ENCODE measurements at regions not wholly inside any gene's neighbourhood (a gene's known extent, or its start where the extent isn't known, plus 50 kb on each side); places are given as distances from the start of the nearest gene placed in this dataset.

- H3K9me2 ChIP-seq (replicated peaks; ENCODE audit: insufficient read depth, low read length), result no peaks in the 10 kb centered on the region
- H3K27me3 ChIP-seq (ENCODE audit: low read length), result no peaks in the 10 kb centered on the region
- no peak overlapping the region for H3K4me3 ChIP-seq (ENCODE audit: low read length)
- no peaks in the 10 kb centered on the region for H3K9me3 ChIP-seq (ENCODE audit: low read length)
- H3K4me2 ChIP-seq (ENCODE audit: low read depth, low read length, poor library complexity, severe bottlenecking), result no peak overlapping the region
- H4K20me1 ChIP-seq (ENCODE audit: insufficient read depth, low read depth, low read length), result peaks cover 4% of the 10 kb centered on the region; the same call in 1 of the 2 replicates
- H3K79me2 ChIP-seq (ENCODE audit: low read length), result peaks cover 13% of the 10 kb centered on the region; the same call in 1 of the 2 replicates
- H2AFZ ChIP-seq (ENCODE audit: low read length), result no peak overlapping the region
- H3K27ac ChIP-seq (ENCODE audit: low read length), result no peak overlapping the region
- DNase-seq, result no peak
- H3K9ac ChIP-seq (ENCODE audit: low read length), result no peak overlapping the region
- no peaks in the 10 kb centered on the region for H3K36me3 ChIP-seq (ENCODE audit: insufficient read depth, low read length)
- H3K4me1 ChIP-seq (ENCODE audit: low read length), result no peaks in the 10 kb centered on the region
Measured at GRCh38 chr12:124407074-124407473, 112.2 kb downstream of the RFLNA start.

DNA sequence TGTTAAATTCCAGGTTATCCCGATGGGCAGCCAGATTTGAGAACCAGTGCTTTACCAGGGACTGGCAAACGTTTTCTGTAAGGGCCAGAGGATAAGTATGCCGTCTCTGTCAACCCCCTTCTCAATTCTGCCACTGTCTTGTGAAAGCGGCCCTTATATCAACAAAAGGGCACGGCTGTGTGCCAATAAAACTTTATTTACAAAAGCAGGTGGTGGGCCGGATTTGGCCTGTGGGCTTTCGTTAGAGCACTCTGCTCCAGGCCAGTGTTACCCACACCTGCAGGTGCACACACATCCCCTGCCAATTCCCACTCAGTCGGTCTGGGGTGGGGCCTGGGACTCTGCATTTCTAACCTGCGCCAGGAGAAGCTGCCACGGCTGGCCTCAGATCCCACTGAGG, 111.2 kb downstream of the RFLNA start:
- Histone ChIP-seq H3K36me3 (ENCODE audit: insufficient read depth, low read length) (no peaks in the 10 kb centered on the region), H3K4me2 (ENCODE audit: low read depth, low read length, poor library complexity, severe bottlenecking) (no peak overlapping the region), H3K79me2 (ENCODE audit: low read length) (peaks cover 11% of the 10 kb centered on the region; the same call in 1 of the 2 replicates), H3K4me1 (ENCODE audit: low read length) (no peaks in the 10 kb centered on the region), H3K27ac (ENCODE audit: low read length) (no peak overlapping the region), H3K27me3 (ENCODE audit: low read length) (no peaks in the 10 kb centered on the region), H2AFZ (ENCODE audit: low read length) (no peak overlapping the region), H4K20me1 (ENCODE audit: insufficient read depth, low read depth, low read length) (peaks cover 4% of the 10 kb centered on the region; the same call in 1 of the 2 replicates), H3K9me3 (ENCODE audit: low read length) (no peaks in the 10 kb centered on the region), H3K9ac (ENCODE audit: low read length) (no peak overlapping the region), H3K4me3 (ENCODE audit: low read length) (no peak overlapping the region), H3K9me2 (replicated peaks; ENCODE audit: insufficient read depth, low read length) (no peaks in the 10 kb centered on the region)
- DNase-seq, result no peak

- H3K79me2 ChIP-seq (ENCODE audit: low read length), result peaks cover 11% of the 10 kb centered on the region; the same call in 1 of the 2 replicates
- H3K4me2 ChIP-seq (ENCODE audit: low read depth, low read length, poor library complexity, severe bottlenecking), result no peak overlapping the region
- H3K27ac ChIP-seq (ENCODE audit: low read length), result no peak overlapping the region
- H4K20me1 ChIP-seq (ENCODE audit: insufficient read depth, low read depth, low read length), result peaks cover 4% of the 10 kb centered on the region; the same call in 1 of the 2 replicates
- DNase-seq, result no peak
- H3K4me1 ChIP-seq (ENCODE audit: low read length), result no peaks in the 10 kb centered on the region
- H2AFZ ChIP-seq (ENCODE audit: low read length), result no peak overlapping the region
- H3K9me3 ChIP-seq (ENCODE audit: low read length), result no peaks in the 10 kb centered on the region
- H3K27me3 ChIP-seq (ENCODE audit: low read length), result no peaks in the 10 kb centered on the region
- H3K9ac ChIP-seq (ENCODE audit: low read length), result no peak overlapping the region
- no peaks in the 10 kb centered on the region for H3K9me2 ChIP-seq (replicated peaks; ENCODE audit: insufficient read depth, low read length)
- H3K36me3 ChIP-seq (ENCODE audit: insufficient read depth, low read length), result no peaks in the 10 kb centered on the region
- H3K4me3 ChIP-seq (ENCODE audit: low read length), result no peak overlapping the region
Measured at GRCh38 chr12:124405592-124405991, 110.7 kb downstream of the RFLNA start.

GRCh38 chr12:124405151-124405550, 110.3 kb downstream of the RFLNA start:
- Histone ChIP-seq H3K4me1 (ENCODE audit: low read length) (no peaks in the 10 kb centered on the region), H3K79me2 (ENCODE audit: low read length) (peaks cover 12% of the 10 kb centered on the region; the same call in 1 of the 2 replicates), H3K27ac (ENCODE audit: low read length) (no peak overlapping the region), H3K9me2 (replicated peaks; ENCODE audit: insufficient read depth, low read length) (no peaks in the 10 kb centered on the region), H3K4me3 (ENCODE audit: low read length) (no peak overlapping the region), H3K9me3 (ENCODE audit: low read length) (no peaks in the 10 kb centered on the region), H4K20me1 (ENCODE audit: insufficient read depth, low read depth, low read length) (peaks cover 4% of the 10 kb centered on the region; the same call in 1 of the 2 replicates), H3K9ac (ENCODE audit: low read length) (no peak overlapping the region), H3K36me3 (ENCODE audit: insufficient read depth, low read length) (no peaks in the 10 kb centered on the region), H3K4me2 (ENCODE audit: low read depth, low read length, poor library complexity, severe bottlenecking) (no peak overlapping the region), H3K27me3 (ENCODE audit: low read length) (no peaks in the 10 kb centered on the region), H2AFZ (ENCODE audit: low read length) (no peak overlapping the region)
- DNase-seq, result no peak

DNA sequence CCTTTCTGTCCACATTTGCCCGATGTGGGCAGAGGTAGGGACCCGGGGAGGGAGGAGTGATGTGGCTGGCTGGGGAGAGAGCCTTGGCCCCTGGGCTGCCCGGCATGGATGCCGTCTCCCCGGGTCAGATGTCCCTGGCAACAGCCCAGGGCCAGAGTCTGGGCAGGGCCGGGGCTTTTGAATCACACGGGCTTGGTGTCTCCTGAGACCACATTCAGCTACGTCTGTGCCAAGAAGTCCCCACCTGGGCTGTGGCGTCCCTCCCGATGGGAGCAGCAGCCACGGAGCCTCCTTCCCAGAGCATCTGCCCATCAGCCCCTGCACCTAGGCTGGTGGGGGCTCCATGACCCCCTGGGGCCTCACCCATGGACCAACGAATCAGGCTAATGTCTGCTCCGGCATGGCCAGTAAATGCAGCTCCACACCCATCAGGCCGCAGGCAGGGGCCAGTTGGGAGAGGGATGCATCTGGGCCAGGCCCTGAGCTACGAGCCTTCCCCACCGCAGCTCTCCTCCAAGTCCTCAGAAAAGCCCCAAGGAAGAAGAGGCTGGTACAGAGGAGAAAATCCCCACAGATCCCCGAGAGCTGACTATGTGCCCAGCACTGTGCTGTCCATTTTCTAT, 109.4 kb downstream of the RFLNA start:
- Histone ChIP-seq H3K27ac (ENCODE audit: low read length) (no peak overlapping the region), H3K4me2 (ENCODE audit: low read depth, low read length, poor library complexity, severe bottlenecking) (no peak overlapping the region), H3K4me3 (ENCODE audit: low read length) (no peak overlapping the region), H4K20me1 (ENCODE audit: insufficient read depth, low read depth, low read length) (peaks cover 11% of the 10 kb centered on the region; the same call in 1 of the 2 replicates), H2AFZ (ENCODE audit: low read length) (no peak overlapping the region), H3K9ac (ENCODE audit: low read length) (no peak overlapping the region), H3K36me3 (ENCODE audit: insufficient read depth, low read length) (no peaks in the 10 kb centered on the region), H3K9me2 (replicated peaks; ENCODE audit: insufficient read depth, low read length) (no peaks in the 10 kb centered on the region), H3K79me2 (ENCODE audit: low read length) (peaks cover 19% of the 10 kb centered on the region; the same call in 1 of the 2 replicates), H3K27me3 (ENCODE audit: low read length) (no peaks in the 10 kb centered on the region), H3K4me1 (ENCODE audit: low read length) (no peaks in the 10 kb centered on the region), H3K9me3 (ENCODE audit: low read length) (no peaks in the 10 kb centered on the region)
- DNase-seq, result no peak

DNA sequence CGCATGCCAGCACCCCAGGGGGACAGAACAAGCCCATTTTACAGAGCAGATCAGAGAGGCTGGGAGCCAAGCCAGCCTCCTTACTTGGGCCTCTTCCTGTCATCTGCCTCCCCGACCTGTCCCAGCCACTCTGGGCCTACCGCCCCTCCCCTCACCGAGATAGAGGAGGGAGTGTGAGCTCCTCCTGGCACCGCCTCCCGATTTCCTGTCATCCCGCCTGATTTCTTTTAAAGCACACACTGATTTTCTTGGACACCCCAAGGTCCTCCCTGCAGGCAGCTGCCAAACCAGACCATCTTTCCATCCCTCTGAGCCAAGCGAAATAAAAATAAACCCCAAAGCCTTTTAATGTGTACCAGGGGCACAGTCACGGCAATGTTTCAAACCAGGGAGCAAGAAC, 108.4 kb downstream of the RFLNA start:
- Histone ChIP-seq H4K20me1 (ENCODE audit: insufficient read depth, low read depth, low read length) (peaks cover 16% of the 10 kb centered on the region; the same call in 1 of the 2 replicates), H2AFZ (ENCODE audit: low read length) (no peak overlapping the region), H3K9me2 (replicated peaks; ENCODE audit: insufficient read depth, low read length) (no peaks in the 10 kb centered on the region), H3K4me1 (ENCODE audit: low read length) (no peaks in the 10 kb centered on the region), H3K4me3 (ENCODE audit: low read length) (no peak overlapping the region), H3K79me2 (ENCODE audit: low read length) (peaks cover 27% of the 10 kb centered on the region), H3K9me3 (ENCODE audit: low read length) (no peaks in the 10 kb centered on the region), H3K27ac (ENCODE audit: low read length) (no peak overlapping the region), H3K36me3 (ENCODE audit: insufficient read depth, low read length) (no peaks in the 10 kb centered on the region; the same call in 1 of the 2 replicates), H3K27me3 (ENCODE audit: low read length) (no peaks in the 10 kb centered on the region), H3K4me2 (ENCODE audit: low read depth, low read length, poor library complexity, severe bottlenecking) (no peak overlapping the region), H3K9ac (ENCODE audit: low read length) (no peak overlapping the region)
- no peak for DNase-seq

DNA sequence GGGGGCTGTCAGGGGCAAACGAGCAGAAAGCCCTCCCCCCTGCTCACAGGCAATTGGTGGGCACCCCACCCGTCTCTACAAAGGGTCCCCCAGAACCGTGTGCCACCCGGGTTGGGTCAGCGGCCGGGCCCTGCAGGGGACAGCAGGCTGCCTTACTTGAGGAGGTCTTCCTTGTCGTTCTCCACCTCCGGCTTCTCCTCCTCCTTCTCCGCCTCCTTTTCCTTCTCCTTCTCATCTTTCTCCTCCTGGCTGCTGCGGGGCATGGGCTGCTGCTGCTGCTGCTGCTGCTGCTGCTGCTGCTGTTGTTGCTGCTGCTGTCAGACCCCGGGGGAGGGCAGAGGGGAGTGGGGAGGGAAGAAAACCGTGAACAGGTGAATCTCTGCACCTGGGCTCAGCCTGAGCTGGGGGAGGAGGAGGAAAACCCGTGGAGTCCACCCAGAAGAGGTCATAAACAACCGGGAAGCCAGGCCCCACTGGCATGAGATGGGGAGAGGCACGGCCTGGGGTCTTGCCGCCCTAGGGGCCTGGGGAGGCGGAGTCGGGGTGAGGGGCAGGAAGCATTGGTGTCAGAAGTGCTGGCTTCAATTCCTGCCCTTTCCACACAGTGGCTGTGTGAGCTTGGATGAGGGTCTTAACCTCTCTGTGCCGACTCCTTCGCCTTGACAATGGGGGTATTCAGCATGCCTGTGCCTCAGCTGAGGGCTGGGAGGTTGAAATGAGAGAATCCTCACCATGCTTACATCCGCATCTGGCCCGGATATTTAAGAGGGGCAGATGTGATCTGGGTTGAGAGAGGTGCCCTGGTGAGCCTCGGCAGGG, 107.6 kb downstream of the RFLNA start:
- no peak for DNase-seq
- Histone ChIP-seq H4K20me1 (ENCODE audit: insufficient read depth, low read depth, low read length) (peaks cover 22% of the 10 kb centered on the region; the same call in 1 of the 2 replicates), H3K27me3 (ENCODE audit: low read length) (no peaks in the 10 kb centered on the region), H3K79me2 (ENCODE audit: low read length) (peaks cover 32% of the 10 kb centered on the region), H2AFZ (ENCODE audit: low read length) (no peak overlapping the region), H3K4me1 (ENCODE audit: low read length) (no peaks in the 10 kb centered on the region), H3K9me3 (ENCODE audit: low read length) (no peaks in the 10 kb centered on the region), H3K4me2 (ENCODE audit: low read depth, low read length, poor library complexity, severe bottlenecking) (no peak overlapping the region), H3K4me3 (ENCODE audit: low read length) (no peak overlapping the region), H3K9ac (ENCODE audit: low read length) (no peak overlapping the region), H3K9me2 (replicated peaks; ENCODE audit: insufficient read depth, low read length) (no peaks in the 10 kb centered on the region), H3K27ac (ENCODE audit: low read length) (no peak overlapping the region), H3K36me3 (ENCODE audit: insufficient read depth, low read length) (no peaks in the 10 kb centered on the region; the same call in 1 of the 2 replicates)

- H3K9me2 ChIP-seq (replicated peaks; ENCODE audit: insufficient read depth, low read length), result no peaks in the 10 kb centered on the region
- no peaks in the 10 kb centered on the region for H3K27me3 ChIP-seq (ENCODE audit: low read length)
- no peaks in the 10 kb centered on the region; the same call in 1 of the 2 replicates for H3K36me3 ChIP-seq (ENCODE audit: insufficient read depth, low read length)
- H3K9me3 ChIP-seq (ENCODE audit: low read length), result no peaks in the 10 kb centered on the region
- H2AFZ ChIP-seq (ENCODE audit: low read length), result no peak overlapping the region
- H3K9ac ChIP-seq (ENCODE audit: low read length), result no peak overlapping the region
- no peak overlapping the region for H3K27ac ChIP-seq (ENCODE audit: low read length)
- no peak overlapping the region for H3K4me2 ChIP-seq (ENCODE audit: low read depth, low read length, poor library complexity, severe bottlenecking)
- H3K79me2 ChIP-seq (ENCODE audit: low read length), result peaks cover 27% of the 10 kb centered on the region
- H3K4me3 ChIP-seq (ENCODE audit: low read length), result no peak overlapping the region
- peaks cover 22% of the 10 kb centered on the region; the same call in 1 of the 2 replicates for H4K20me1 ChIP-seq (ENCODE audit: insufficient read depth, low read depth, low read length)
- H3K4me1 ChIP-seq (ENCODE audit: low read length), result no peaks in the 10 kb centered on the region
- no peak for DNase-seq
Measured at GRCh38 chr12:124401704-124402221, 106.9 kb downstream of the RFLNA start.

Data from Karpas-422 (cell line).